Mucosa of descending colon (tissue), 3 donors: ENCODE measurements at regions not wholly inside any gene's neighbourhood (a gene's known extent, or its start where the extent isn't known, plus 50 kb on each side); places are given as distances from the start of the nearest gene placed in this dataset.

Experiments
- ATAC-seq: fragments of 200-7000 bp; cut with Tn5 transposase; one replicate; pipeline ENCODE4 v1.9.1; 2020; ENCODE audit warnings: mild to moderate bottlenecking, moderate library complexity
- DNase-seq, 3 donors: peaks; one replicate each; pipeline ENCODE4 v3.0.0-alpha.2; 2020
- H3K36me3 ChIP-seq: fragments of 200-600 bp; one replicate; pipeline ENCODE4 v1.8.0; 2021; ENCODE audit warnings: low read depth, mild to moderate bottlenecking
- H3K4me1 ChIP-seq: fragments of 200-600 bp; one replicate; pipeline ENCODE4 v1.8.0; 2021; ENCODE audit warnings: low read depth, mild to moderate bottlenecking
- H3K4me3 ChIP-seq: fragments of 200-600 bp; one replicate; pipeline ENCODE4 v1.8.0; 2021; ENCODE audit warnings: mild to moderate bottlenecking
- H3K9me3 ChIP-seq: fragments of 200-600 bp; one replicate; pipeline ENCODE4 v1.8.0; 2021; ENCODE audit warnings: mild to moderate bottlenecking
- CTCF ChIP-seq: fragments of 200-600 bp; IDR thresholded peaks from one replicate; pipeline ENCODE4 v1.8.0; 2022; ENCODE audit warnings: antibody characterized with exemption, mild to moderate bottlenecking
- intact Hi-C, 2 donors: fragments of 100-400 bp; cut with DNase I in 1 of 2; cut with micrococcal nuclease in 1 of 2; formaldehyde crosslinking; loops; one replicate each; pipeline versions ENCODE4 v1.11.0 to v1.11.1; 2022; cut with DNase I, micrococcal nuclease
- donor health status: DM: no; HTN: no; CAD: no; lungs with moderate emphysema.
- donor health status: DM: no; HTN: no; CAD: no.
- donor health status: DM: no; HTN: yes; CAD: no.

GRCh38 chr9:115642285-115642684 is 511.3 kb upstream of the PAPPA start:
- Histone ChIP-seq H3K36me3 (no peaks in the 10 kb centered on the region), H3K9me3 (no peaks in the 10 kb centered on the region), H3K4me3 (no peak overlapping the region), H3K4me1 (no peaks in the 10 kb centered on the region)
- TF ChIP-seq CTCF: no peak
- ATAC-seq (no peak), DNase-seq (no peak)
- intact Hi-C loops: no loop called here

GRCh38 chr9:115643948-115644727 is 509.5 kb upstream of the PAPPA start:
- Histone ChIP-seq H3K36me3 (no peaks in the 10 kb centered on the region), H3K4me1 (no peaks in the 10 kb centered on the region), H3K4me3 (no peak overlapping the region), H3K9me3 (no peaks in the 10 kb centered on the region)
- ATAC-seq (no peak), DNase-seq (no peak)
- no peak for TF ChIP-seq CTCF
- intact Hi-C loops: no loop called here

- no peak for TF ChIP-seq CTCF
- peak; percentile 9 to 56 (median 27) for DNase-seq
- Histone ChIP-seq H3K9me3 (no peaks in the 10 kb centered on the region), H3K4me1 (no peaks in the 10 kb centered on the region), H3K4me3 (no peak overlapping the region), H3K36me3 (no peaks in the 10 kb centered on the region)
- intact Hi-C loops: no loop called here
- ATAC-seq: peak; percentile 67
These were observed 503.6 kb upstream of the PAPPA start for GRCh38 chr9:115649991-115650472.

GRCh38 chr9:115650768-115651167 is 502.8 kb upstream of the PAPPA start:
- Histone ChIP-seq H3K9me3 (no peaks in the 10 kb centered on the region), H3K36me3 (no peaks in the 10 kb centered on the region), H3K4me1 (no peaks in the 10 kb centered on the region), H3K4me3 (no peak overlapping the region)
- intact Hi-C loops: no loop called here
- no peak for ATAC-seq
- TF ChIP-seq CTCF: no peak
- DNase-seq: no peak

GRCh38 chr9:115651461-115651860 is 502.1 kb upstream of the PAPPA start:
- no peak for DNase-seq
- H3K9me3 ChIP-seq: no peaks in the 10 kb centered on the region
- H3K36me3 ChIP-seq: no peaks in the 10 kb centered on the region
- H3K4me1 ChIP-seq: no peaks in the 10 kb centered on the region
- intact Hi-C loops: no loop called here
- no peak for TF ChIP-seq CTCF
- no peak for ATAC-seq
- no peak overlapping the region for H3K4me3 ChIP-seq
